GM23338 (cell line): ENCODE measurements at regions not wholly inside any gene's neighbourhood (a gene's known extent, or its start where the extent isn't known, plus 50 kb on each side); places are given as distances from the start of the nearest gene placed in this dataset.

ENCODE experiments used
- CREB1 ChIP-seq: fragments of 250-450 bp; sonication (Bioruptor Pico); IDR thresholded peaks from 2 replicates; pipeline ENCODE4 v1.5.0; 2020; ENCODE audit warnings: low read depth, mild to moderate bottlenecking, moderate library complexity
- EZH2 ChIP-seq: fragments of 200-600 bp; sonication (generic); IDR thresholded peaks from one replicate; pipeline ENCODE4 v1.8.0; 2017; ENCODE audit warnings: antibody characterized with exemption, mild to moderate bottlenecking, low read depth; ENCODE audit not compliant: unreplicated experiment
- EZH2phosphoT487 ChIP-seq: fragments of 200-600 bp; sonication (generic); IDR thresholded peaks from one replicate; pipeline ENCODE4 v1.8.1; 2018; ENCODE audit warnings: antibody characterized with exemption; ENCODE audit not compliant: unreplicated experiment
- JUNB ChIP-seq: IDR thresholded peaks from one replicate; pipeline ENCODE4 v1.6.1; 2016; ENCODE audit warnings: antibody characterized with exemption; ENCODE audit not compliant: unreplicated experiment
- POLR2AphosphoS5 ChIP-seq: IDR thresholded peaks from 2 replicates; pipeline ENCODE4 v1.6.1; 2016; ENCODE audit warnings: antibody characterized with exemption, low read depth
- ZNF114 ChIP-seq: fragments of 250-450 bp; sonication (Bioruptor Pico); IDR thresholded peaks from 2 replicates; pipeline ENCODE4 v1.5.0; 2020; ENCODE audit warnings: mild to moderate bottlenecking, moderate library complexity
- TF ChIP-seq, protein P1 (sequence below), 2 experiments: fragments of 200-600 bp in 1 of 2; sonication (generic) in 1 of 2; conservative IDR thresholded peaks; 2 replicates each; pipeline versions ENCODE4 v1.5.1 to v1.6.1; 2016 to 2017; ENCODE audit warnings: antibody characterized with exemption in 2 of 2, low read depth in 2 of 2, mild to moderate bottlenecking in 2 of 2, moderate library complexity in 1 of 2
- TF ChIP-seq, protein P2 (sequence below): IDR thresholded peaks from one replicate; pipeline ENCODE4 v1.6.1; 2018; ENCODE audit warnings: antibody characterized with exemption; ENCODE audit not compliant: unreplicated experiment
- TF ChIP-seq, protein P3 (sequence below): IDR thresholded peaks from 2 replicates; pipeline ENCODE4 v1.6.1; 2016; ENCODE audit warnings: antibody characterized with exemption
- TF ChIP-seq, protein P4 (sequence below): fragments of 250-450 bp; sonication (Bioruptor Pico); IDR thresholded peaks from 2 replicates; pipeline ENCODE4 v1.5.0; 2020; ENCODE audit warnings: mild to moderate bottlenecking, moderate library complexity

DNA sequence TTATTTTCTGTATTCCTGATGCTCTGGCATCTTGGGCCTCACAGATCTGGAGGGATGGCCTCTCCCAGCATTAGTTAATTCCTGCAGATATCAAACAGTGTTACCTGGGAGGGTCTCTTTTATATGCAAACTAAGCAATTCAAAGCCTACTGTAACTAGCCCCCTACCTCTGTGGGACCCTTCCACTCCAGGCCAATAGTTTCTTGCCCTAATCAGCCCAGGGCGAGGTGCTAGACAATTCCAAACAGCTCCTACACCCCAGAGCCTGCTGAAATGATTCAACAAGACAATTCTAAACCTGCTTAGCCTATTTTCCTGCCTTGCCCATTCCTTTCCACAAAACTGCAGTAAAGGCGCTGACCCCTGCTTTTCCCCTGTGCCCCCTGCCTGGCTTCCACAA, 106.6 kb upstream of the IGSF10 start:
- TF ChIP-seq POLR2AphosphoS5 (no peak), EZH2 (no peak), ZNF114 (CRISPR knock-in tag) (no peak), EZH2phosphoT487 (no peak), JUNB (no peak), CREB1 (no peak)
- TF ChIP-seq, protein P1, sequence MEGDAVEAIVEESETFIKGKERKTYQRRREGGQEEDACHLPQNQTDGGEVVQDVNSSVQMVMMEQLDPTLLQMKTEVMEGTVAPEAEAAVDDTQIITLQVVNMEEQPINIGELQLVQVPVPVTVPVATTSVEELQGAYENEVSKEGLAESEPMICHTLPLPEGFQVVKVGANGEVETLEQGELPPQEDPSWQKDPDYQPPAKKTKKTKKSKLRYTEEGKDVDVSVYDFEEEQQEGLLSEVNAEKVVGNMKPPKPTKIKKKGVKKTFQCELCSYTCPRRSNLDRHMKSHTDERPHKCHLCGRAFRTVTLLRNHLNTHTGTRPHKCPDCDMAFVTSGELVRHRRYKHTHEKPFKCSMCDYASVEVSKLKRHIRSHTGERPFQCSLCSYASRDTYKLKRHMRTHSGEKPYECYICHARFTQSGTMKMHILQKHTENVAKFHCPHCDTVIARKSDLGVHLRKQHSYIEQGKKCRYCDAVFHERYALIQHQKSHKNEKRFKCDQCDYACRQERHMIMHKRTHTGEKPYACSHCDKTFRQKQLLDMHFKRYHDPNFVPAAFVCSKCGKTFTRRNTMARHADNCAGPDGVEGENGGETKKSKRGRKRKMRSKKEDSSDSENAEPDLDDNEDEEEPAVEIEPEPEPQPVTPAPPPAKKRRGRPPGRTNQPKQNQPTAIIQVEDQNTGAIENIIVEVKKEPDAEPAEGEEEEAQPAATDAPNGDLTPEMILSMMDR (conservative IDR thresholded peaks at IDR 0.05; ENCODE audit: low read depth in 2 of 2) = no peak
- TF ChIP-seq, protein P2, sequence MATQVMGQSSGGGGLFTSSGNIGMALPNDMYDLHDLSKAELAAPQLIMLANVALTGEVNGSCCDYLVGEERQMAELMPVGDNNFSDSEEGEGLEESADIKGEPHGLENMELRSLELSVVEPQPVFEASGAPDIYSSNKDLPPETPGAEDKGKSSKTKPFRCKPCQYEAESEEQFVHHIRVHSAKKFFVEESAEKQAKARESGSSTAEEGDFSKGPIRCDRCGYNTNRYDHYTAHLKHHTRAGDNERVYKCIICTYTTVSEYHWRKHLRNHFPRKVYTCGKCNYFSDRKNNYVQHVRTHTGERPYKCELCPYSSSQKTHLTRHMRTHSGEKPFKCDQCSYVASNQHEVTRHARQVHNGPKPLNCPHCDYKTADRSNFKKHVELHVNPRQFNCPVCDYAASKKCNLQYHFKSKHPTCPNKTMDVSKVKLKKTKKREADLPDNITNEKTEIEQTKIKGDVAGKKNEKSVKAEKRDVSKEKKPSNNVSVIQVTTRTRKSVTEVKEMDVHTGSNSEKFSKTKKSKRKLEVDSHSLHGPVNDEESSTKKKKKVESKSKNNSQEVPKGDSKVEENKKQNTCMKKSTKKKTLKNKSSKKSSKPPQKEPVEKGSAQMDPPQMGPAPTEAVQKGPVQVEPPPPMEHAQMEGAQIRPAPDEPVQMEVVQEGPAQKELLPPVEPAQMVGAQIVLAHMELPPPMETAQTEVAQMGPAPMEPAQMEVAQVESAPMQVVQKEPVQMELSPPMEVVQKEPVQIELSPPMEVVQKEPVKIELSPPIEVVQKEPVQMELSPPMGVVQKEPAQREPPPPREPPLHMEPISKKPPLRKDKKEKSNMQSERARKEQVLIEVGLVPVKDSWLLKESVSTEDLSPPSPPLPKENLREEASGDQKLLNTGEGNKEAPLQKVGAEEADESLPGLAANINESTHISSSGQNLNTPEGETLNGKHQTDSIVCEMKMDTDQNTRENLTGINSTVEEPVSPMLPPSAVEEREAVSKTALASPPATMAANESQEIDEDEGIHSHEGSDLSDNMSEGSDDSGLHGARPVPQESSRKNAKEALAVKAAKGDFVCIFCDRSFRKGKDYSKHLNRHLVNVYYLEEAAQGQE = no peak
- TF ChIP-seq, protein P3, sequence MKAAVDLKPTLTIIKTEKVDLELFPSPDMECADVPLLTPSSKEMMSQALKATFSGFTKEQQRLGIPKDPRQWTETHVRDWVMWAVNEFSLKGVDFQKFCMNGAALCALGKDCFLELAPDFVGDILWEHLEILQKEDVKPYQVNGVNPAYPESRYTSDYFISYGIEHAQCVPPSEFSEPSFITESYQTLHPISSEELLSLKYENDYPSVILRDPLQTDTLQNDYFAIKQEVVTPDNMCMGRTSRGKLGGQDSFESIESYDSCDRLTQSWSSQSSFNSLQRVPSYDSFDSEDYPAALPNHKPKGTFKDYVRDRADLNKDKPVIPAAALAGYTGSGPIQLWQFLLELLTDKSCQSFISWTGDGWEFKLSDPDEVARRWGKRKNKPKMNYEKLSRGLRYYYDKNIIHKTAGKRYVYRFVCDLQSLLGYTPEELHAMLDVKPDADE = no peak
- TF ChIP-seq, protein P4, sequence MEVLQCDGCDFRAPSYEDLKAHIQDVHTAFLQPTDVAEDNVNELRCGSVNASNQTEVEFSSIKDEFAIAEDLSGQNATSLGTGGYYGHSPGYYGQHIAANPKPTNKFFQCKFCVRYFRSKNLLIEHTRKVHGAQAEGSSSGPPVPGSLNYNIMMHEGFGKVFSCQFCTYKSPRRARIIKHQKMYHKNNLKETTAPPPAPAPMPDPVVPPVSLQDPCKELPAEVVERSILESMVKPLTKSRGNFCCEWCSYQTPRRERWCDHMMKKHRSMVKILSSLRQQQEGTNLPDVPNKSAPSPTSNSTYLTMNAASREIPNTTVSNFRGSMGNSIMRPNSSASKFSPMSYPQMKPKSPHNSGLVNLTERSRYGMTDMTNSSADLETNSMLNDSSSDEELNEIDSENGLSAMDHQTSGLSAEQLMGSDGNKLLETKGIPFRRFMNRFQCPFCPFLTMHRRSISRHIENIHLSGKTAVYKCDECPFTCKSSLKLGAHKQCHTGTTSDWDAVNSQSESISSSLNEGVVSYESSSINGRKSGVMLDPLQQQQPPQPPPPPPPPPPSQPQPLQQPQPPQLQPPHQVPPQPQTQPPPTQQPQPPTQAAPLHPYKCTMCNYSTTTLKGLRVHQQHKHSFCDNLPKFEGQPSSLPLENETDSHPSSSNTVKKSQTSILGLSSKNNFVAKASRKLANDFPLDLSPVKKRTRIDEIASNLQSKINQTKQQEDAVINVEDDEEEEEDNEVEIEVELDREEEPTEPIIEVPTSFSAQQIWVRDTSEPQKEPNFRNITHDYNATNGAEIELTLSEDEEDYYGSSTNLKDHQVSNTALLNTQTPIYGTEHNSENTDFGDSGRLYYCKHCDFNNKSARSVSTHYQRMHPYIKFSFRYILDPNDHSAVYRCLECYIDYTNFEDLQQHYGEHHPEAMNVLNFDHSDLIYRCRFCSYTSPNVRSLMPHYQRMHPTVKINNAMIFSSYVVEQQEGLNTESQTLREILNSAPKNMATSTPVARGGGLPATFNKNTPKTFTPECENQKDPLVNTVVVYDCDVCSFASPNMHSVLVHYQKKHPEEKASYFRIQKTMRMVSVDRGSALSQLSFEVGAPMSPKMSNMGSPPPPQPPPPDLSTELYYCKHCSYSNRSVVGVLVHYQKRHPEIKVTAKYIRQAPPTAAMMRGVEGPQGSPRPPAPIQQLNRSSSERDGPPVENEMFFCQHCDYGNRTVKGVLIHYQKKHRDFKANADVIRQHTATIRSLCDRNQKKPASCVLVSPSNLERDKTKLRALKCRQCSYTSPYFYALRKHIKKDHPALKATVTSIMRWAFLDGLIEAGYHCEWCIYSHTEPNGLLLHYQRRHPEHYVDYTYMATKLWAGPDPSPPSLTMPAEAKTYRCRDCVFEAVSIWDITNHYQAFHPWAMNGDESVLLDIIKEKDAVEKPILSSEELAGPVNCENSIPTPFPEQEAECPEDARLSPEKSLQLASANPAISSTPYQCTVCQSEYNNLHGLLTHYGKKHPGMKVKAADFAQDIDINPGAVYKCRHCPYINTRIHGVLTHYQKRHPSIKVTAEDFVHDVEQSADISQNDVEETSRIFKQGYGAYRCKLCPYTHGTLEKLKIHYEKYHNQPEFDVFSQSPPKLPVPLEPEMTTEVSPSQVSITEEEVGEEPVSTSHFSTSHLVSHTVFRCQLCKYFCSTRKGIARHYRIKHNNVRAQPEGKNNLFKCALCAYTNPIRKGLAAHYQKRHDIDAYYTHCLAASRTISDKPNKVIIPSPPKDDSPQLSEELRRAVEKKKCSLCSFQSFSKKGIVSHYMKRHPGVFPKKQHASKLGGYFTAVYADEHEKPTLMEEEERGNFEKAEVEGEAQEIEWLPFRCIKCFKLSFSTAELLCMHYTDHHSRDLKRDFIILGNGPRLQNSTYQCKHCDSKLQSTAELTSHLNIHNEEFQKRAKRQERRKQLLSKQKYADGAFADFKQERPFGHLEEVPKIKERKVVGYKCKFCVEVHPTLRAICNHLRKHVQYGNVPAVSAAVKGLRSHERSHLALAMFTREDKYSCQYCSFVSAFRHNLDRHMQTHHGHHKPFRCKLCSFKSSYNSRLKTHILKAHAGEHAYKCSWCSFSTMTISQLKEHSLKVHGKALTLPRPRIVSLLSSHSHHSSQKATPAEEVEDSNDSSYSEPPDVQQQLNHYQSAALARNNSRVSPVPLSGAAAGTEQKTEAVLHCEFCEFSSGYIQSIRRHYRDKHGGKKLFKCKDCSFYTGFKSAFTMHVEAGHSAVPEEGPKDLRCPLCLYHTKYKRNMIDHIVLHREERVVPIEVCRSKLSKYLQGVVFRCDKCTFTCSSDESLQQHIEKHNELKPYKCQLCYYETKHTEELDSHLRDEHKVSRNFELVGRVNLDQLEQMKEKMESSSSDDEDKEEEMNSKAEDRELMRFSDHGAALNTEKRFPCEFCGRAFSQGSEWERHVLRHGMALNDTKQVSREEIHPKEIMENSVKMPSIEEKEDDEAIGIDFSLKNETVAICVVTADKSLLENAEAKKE (CRISPR knock-in tag) = no peak
